ENCODE measurements at regions not wholly inside any gene's neighbourhood (a gene's known extent, or its start where the extent isn't known, plus 50 kb on each side); places are given as distances from the start of the nearest gene placed in this dataset.

DNA sequence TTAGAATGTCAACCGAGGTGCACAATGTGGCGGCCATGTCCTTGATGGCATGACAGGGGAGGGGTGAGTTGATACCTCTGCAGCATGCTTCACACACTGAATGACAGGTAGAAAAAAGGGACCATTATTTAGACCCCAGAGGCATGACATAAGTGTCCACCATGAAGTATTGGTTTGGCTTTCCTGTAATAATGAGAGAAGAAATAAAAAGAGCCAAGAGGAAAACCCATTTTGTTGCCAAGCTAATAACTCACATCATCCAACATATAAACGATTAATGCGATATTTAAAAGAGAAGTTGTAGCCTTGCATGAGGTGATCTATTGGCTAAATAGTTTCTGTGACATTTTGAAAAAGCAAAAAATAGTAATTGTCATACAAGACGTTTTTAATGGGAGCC, 343.4 kb downstream of the LRIG3 start:
- TF ChIP-seq ZNF274 (IDR thresholded peaks at IDR 0.05; ENCODE audit: low read depth, low read length) = no peak
- TF ChIP-seq YY1 (IDR thresholded peaks at IDR 0.05; ENCODE audit: insufficient read depth, insufficient read length) = no peak
